HCT116 (cell line): ENCODE measurements at regions not wholly inside any gene's neighbourhood (a gene's known extent, or its start where the extent isn't known, plus 50 kb on each side); places are given as distances from the start of the nearest gene placed in this dataset.

Experiments used
- ATAC-seq: fragments of 200-7000 bp; cut with Tn5 transposase; 2 replicates; pipeline ENCODE4 v1.9.1; 2020; ENCODE audit warnings: mild to moderate bottlenecking, moderate library complexity
- BruUV-seq: library from RNA; stranded (reverse); fragments of 400-500 nt; replicated peaks from 2 replicates; lab custom pipeline; 2021; lab: Mats Ljungman, UMichigan
- CTCF ChIA-PET: fragments of 300-600 bp; sonication (Branson Sonifier 250); formaldehyde crosslinking; loops from one replicate; lab custom pipeline; 2021; ENCODE audit warnings: antibody characterized with exemption; lab: Charles Lee
- POLR2A ChIA-PET: fragments of 300-600, 350-600 bp; sonication (Branson Sonifier 250); formaldehyde crosslinking; loops from one replicate; lab custom pipeline; 2021; ENCODE audit warnings: antibody characterized with exemption; lab: Charles Lee
- RAD21 ChIA-PET, 2 experiments: fragments of 300-600 bp; sonication (Branson Sonifier 250); formaldehyde crosslinking; loops; one replicate each; lab custom pipeline; 2023; ENCODE audit warnings: low total read pairs in 2 of 2; ENCODE audit not compliant: uncharacterized antibody in 2 of 2, unreplicated experiment in 2 of 2, low non-redundant PET in 1 of 2; lab: Charles Lee
- DNase-seq: peaks from one replicate; pipeline ENCODE4 v3.0.0-alpha.2; 2010; ENCODE audit warnings: low read depth, low spot score
- H2AFZ ChIP-seq: fragments of 200-600 bp; shearing (Covaris generic), sonication (generic); 2 replicates; pipeline ENCODE4 v1.6.1; 2017; ENCODE audit warnings: low read depth, mixed run types, mixed read lengths, antibody characterized with exemption, low read length; ENCODE audit not compliant: poor library complexity, severe bottlenecking
- H3K27ac ChIP-seq: 2 replicates; pipeline ENCODE4 v1.5.1; 2012; ENCODE audit warnings: low read depth, low read length
- H3K27me3 ChIP-seq: fragments of 200-600 bp; sonication (generic); 2 replicates; pipeline ENCODE4 v1.6.1; 2016; ENCODE audit warnings: mixed run types, low read length, mixed read lengths; ENCODE audit not compliant: insufficient read depth
- H3K36me3 ChIP-seq, 2 experiments: fragments of 200-500 bp in 1 of 2; fragments of 200-600 bp in 1 of 2; sonication (Bioruptor generic) in 1 of 2; sonication (generic) in 1 of 2; 2 replicates each; pipeline versions ENCODE4 v1.5.1 to v1.6.1; 2014 to 2016; ENCODE audit warnings: low read length in 2 of 2, inconsistent platforms in 1 of 2, mixed read lengths in 1 of 2, mixed run types in 1 of 2; ENCODE audit not compliant: insufficient read depth in 2 of 2, control insufficient read depth in 1 of 2
- H3K4me1 ChIP-seq, 2 experiments: fragments of 200-600 bp in 1 of 2; sonication (generic) in 1 of 2; 2 replicates each; pipeline versions ENCODE4 v1.5.1 to v1.6.1; 2012 to 2017; ENCODE audit warnings: low read length in 2 of 2, inconsistent platforms in 1 of 2, mild to moderate bottlenecking in 1 of 2, mixed read lengths in 1 of 2, mixed run types in 1 of 2, moderate library complexity in 1 of 2; ENCODE audit not compliant: insufficient read depth in 2 of 2, control insufficient read depth in 1 of 2
- H3K4me2 ChIP-seq: fragments of 200-600 bp; sonication (generic); 2 replicates; pipeline ENCODE4 v1.6.1; 2017; ENCODE audit warnings: mixed run types, low read length, mixed read lengths
- H3K4me3 ChIP-seq, 2 experiments: fragments of 200-600 bp in 1 of 2; sonication (generic) in 1 of 2; replicated peaks in 1 of 2; 2 replicates each; pipeline ENCODE4 v1.5.1; 2011 to 2016; ENCODE audit warnings: low read length in 2 of 2, control low read depth in 1 of 2, low read depth in 1 of 2, mild to moderate bottlenecking in 1 of 2, mixed read lengths in 1 of 2, mixed run types in 1 of 2
- H3K79me2 ChIP-seq: fragments of 200-600 bp; sonication (generic); 2 replicates; pipeline ENCODE4 v1.6.1; 2017; ENCODE audit warnings: mild to moderate bottlenecking, mixed run types, low read length, moderate library complexity, mixed read lengths; ENCODE audit not compliant: insufficient read depth
- H3K9ac ChIP-seq: fragments of 200-600 bp; sonication (generic); 2 replicates; pipeline ENCODE4 v1.6.1; 2016; ENCODE audit warnings: low read length, mixed read lengths
- H3K9me2 ChIP-seq: fragments of 200-600 bp; sonication (generic), shearing (Covaris generic); 2 replicates; pipeline ENCODE4 v1.6.1; 2017; ENCODE audit warnings: mixed run types, mild to moderate bottlenecking, moderate library complexity; ENCODE audit not compliant: insufficient read depth
- H3K9me3 ChIP-seq, 2 experiments: fragments of 200-500 bp in 1 of 2; fragments of 200-600 bp in 1 of 2; sonication (Bioruptor generic) in 1 of 2; sonication (generic) in 1 of 2; 2 replicates each; pipeline ENCODE4 v1.6.1; 2014 to 2017; ENCODE audit warnings: low read length in 2 of 2, mixed read lengths in 2 of 2, inconsistent platforms in 1 of 2, low read depth in 1 of 2, mild to moderate bottlenecking in 1 of 2, mixed run types in 1 of 2, moderate library complexity in 1 of 2; ENCODE audit not compliant: control insufficient read depth in 1 of 2, insufficient read depth in 1 of 2
- H4K20me1 ChIP-seq: fragments of 200-600 bp; sonication (generic), shearing (Covaris generic); 2 replicates; pipeline ENCODE4 v1.6.1; 2017; ENCODE audit warnings: mixed run types, mild to moderate bottlenecking, moderate library complexity; ENCODE audit not compliant: insufficient read depth
- CBX3 ChIP-seq: IDR thresholded peaks from 2 replicates; pipeline ENCODE4 v1.6.1; 2012; ENCODE audit warnings: low read depth
- EGR1 ChIP-seq: IDR thresholded peaks from 2 replicates; pipeline ENCODE4 v1.6.1; 2012; ENCODE audit warnings: low read depth
- JUND ChIP-seq: IDR thresholded peaks from 2 replicates; pipeline ENCODE4 v1.6.1; 2012
- POLR2A ChIP-seq: IDR thresholded peaks from 2 replicates; pipeline ENCODE4 v1.7.0; 2011; ENCODE audit warnings: borderline replicate concordance; ENCODE audit not compliant: insufficient read depth, insufficient read length; ENCODE audit errors: extremely low read depth
- RAD21 ChIP-seq: IDR thresholded peaks from 2 replicates; pipeline ENCODE4 v1.6.1; 2012; ENCODE audit warnings: low read depth, mild to moderate bottlenecking
- SRF ChIP-seq: IDR thresholded peaks from 2 replicates; pipeline ENCODE4 v1.6.1; 2012; ENCODE audit warnings: low read depth
- YY1 ChIP-seq: IDR thresholded peaks from 2 replicates; pipeline ENCODE4 v1.6.1; 2011; ENCODE audit warnings: low read length, low read depth, moderate library complexity, mild to moderate bottlenecking; ENCODE audit not compliant: insufficient replicate concordance; ENCODE audit errors: extremely low read depth
- intact Hi-C: fragments of 100-400 bp; cut with micrococcal nuclease; formaldehyde crosslinking; loops from 2 replicates; pipeline ENCODE4 v1.10.0; 2022
- TF ChIP-seq, protein P1 (sequence below), 3 experiments: fragments of 200-600 bp in 1 of 3; sonication (generic) in 1 of 3; IDR thresholded peaks in 2 of 3; conservative IDR thresholded peaks in 1 of 3; 2 replicates each; pipeline ENCODE4 v1.5.1; 2012 to 2017; ENCODE audit warnings: low read depth in 2 of 3, low read length in 2 of 3, antibody characterized with exemption in 1 of 3, borderline replicate concordance in 1 of 3, control low read depth in 1 of 3, mild to moderate bottlenecking in 1 of 3, mixed read lengths in 1 of 3, mixed run types in 1 of 3, moderate library complexity in 1 of 3; ENCODE audit not compliant: insufficient read depth in 1 of 3

GRCh38 chr2:176518823-176519222, 249.6 kb downstream of the MTX2 start (continued):
- TF ChIP-seq CBX3 = no peak

DNA sequence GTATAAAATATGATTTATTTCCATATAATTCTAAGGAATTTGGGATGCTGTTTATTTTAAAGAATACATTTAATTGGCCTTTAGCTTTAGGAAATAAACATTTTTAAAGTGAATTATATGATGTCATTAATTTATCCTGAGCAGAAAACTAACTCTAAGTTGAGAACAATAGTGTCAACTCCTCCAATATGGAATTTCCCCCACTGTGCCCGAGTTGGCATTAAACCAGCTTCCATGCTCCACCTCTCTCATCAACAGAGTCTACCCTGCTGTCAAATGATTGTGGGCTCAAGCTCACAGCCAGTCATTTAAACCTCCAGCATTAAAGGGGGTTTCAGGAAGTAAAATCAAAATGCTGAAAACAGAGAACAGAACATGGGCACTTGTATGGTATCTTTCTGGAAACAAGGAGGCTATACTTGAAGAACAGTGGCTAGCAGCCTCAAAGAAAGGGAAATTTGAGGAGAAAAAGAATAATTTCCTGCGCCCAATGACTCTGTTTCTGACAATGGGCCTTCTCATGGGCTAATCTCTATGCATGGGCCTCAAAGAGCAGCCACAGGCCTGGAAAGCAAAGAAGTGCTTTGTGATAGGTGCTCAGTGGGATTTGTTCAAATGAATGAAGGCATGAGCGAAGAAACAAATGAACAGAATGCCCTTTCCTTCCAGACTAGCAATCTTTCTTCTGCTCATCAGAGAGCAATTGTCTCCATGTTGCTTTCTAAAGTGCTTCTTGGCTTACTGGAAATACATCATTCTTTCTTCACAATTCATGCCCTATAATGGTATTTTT, 252.8 kb downstream of the MTX2 start:
- Histone ChIP-seq H3K27ac (no peak overlapping the region), H3K9ac (no peak overlapping the region), H3K4me1 (no peaks in the 10 kb centered on the region), H3K9me2 (no peaks in the 10 kb centered on the region), H3K9me3 (no peaks in the 10 kb centered on the region), H3K36me3 (no peaks in the 10 kb centered on the region), H3K4me3 (no peak overlapping the region), H3K4me2 (no peak overlapping the region), H3K27me3 (no peaks in the 10 kb centered on the region), H4K20me1 (no peaks in the 10 kb centered on the region), H3K79me2 (no peaks in the 10 kb centered on the region), H2AFZ (no peak overlapping the region)
- DNase-seq (no peak), ATAC-seq (no peak)
- CTCF ChIA-PET = no interaction called here
- BruUV-seq = no TSS peak
- RAD21 ChIA-PET = no interaction called here
- no peak for TF ChIP-seq EGR1
- TF ChIP-seq CBX3 = no peak
- TF ChIP-seq RAD21 = no peak
- TF ChIP-seq, protein P1, sequence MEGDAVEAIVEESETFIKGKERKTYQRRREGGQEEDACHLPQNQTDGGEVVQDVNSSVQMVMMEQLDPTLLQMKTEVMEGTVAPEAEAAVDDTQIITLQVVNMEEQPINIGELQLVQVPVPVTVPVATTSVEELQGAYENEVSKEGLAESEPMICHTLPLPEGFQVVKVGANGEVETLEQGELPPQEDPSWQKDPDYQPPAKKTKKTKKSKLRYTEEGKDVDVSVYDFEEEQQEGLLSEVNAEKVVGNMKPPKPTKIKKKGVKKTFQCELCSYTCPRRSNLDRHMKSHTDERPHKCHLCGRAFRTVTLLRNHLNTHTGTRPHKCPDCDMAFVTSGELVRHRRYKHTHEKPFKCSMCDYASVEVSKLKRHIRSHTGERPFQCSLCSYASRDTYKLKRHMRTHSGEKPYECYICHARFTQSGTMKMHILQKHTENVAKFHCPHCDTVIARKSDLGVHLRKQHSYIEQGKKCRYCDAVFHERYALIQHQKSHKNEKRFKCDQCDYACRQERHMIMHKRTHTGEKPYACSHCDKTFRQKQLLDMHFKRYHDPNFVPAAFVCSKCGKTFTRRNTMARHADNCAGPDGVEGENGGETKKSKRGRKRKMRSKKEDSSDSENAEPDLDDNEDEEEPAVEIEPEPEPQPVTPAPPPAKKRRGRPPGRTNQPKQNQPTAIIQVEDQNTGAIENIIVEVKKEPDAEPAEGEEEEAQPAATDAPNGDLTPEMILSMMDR (IDR thresholded peaks at IDR 0.05 in 2 of 3, conservative IDR thresholded peaks at IDR 0.05 in 1 of 3; ENCODE audit: borderline replicate concordance in 1 of 3, insufficient read depth in 1 of 3, low read depth in 2 of 3, low read length in 2 of 3) = no peak
- TF ChIP-seq POLR2A = no peak
- TF ChIP-seq JUND = no peak
- no peak for TF ChIP-seq YY1
- TF ChIP-seq SRF = no peak
- intact Hi-C loops = no loop called here
- POLR2A ChIA-PET = no interaction called here
